GM19035 (cell line): ENCODE measurements at regions not wholly inside any gene's neighbourhood (a gene's known extent, or its start where the extent isn't known, plus 50 kb on each side); places are given as distances from the start of the nearest gene placed in this dataset.

Experiments used
- ATAC-seq: cut with Tn5 transposase; IDR thresholded peaks from one replicate; pipeline ENCODE4 v1.9.1; 2021; ENCODE audit not compliant: unreplicated experiment

DNA sequence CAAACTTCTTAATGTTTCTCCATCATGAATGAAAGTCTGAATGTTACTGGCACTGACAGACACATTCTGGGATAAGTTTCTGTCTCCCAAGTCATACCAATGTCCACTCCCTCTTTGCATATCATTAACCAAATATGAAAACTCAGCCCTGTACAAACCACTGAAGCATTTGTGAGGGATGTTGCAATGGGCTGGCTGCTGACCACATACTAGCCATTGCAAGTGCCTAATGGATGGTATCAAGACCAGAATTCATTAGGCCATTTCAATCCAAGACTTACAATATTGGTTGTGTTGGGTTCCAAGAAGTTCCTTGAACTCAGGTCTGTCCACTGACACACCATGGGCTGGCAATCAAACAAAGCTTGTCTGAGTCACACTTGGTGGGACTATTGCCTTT lies 73.8 kb downstream of the CBLN2 start:
- no peak for ATAC-seq

DNA sequence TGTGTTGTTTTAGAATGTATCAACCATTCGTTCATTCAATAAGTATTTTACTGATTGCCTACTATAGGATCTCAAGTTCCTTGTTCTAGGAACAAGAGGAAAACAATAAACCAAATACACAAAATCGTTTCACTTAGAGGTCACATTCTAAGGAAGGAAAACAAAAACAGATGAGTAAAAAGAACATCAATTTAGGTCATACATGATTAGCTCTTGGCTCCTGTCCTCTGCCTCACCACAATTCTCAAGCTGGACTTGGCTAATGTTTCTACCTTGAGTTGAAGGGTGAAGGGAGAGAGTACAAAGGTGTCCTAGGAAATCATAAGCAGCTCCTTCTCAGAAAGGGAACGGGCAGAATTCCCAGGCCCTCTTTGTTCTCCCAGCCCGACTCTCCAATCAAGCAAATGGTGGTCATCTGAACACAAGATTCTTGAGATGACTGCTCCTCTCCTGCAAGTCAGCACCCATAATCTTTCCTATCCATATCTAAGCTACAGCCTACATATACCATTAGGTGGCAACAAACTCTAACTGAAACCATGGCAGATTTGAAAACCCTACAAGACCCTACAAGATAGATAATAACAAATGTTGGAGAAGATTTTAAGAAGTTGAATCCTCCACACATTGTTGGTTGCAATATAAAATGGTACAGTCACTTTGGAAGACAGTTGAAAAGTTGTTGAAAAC lies 76.0 kb downstream of the CBLN2 start:
- no peak for ATAC-seq

DNA sequence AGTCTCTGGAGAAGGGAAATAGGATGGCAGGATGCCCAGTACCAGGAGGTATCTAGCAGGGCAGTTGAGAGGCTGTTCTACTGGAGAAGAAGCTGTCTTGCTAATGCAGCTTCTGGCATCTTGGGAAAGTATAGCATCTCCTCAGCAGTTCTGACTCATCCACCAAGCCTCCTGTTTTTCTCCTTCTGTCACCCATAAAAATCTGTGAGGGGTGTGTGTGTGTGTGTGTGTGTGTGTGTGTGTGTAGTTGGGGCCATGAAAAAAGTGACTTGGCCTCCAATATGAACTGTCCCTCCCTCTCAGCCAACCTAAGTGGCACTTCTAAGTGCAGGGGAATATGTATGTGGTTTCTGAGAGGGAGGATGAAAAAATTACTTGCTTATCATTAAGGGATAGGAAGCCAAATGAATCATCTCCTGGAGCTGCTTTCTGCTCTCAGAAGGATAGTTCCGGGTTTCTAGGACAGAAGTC lies 83.9 kb downstream of the CBLN2 start:
- ATAC-seq = no peak

DNA sequence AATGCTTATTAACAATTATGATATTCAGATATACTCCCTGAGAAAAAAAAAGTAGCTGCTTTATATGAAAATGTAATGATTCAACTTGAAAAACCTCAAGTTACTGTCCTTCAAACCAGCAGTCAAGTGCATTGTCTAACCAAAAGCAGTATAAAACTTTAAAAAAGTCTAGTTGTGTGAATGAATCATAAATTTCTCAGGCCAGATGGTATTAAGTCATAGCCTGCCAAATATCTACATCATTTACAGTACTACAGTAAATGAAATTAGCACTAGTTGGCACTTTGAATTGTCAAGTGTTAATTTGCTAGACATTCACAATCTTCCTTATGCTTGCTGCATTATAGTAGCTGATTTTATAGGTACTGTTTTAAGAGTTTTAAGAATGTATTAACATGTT lies 85.9 kb downstream of the CBLN2 start:
- no peak for ATAC-seq

DNA sequence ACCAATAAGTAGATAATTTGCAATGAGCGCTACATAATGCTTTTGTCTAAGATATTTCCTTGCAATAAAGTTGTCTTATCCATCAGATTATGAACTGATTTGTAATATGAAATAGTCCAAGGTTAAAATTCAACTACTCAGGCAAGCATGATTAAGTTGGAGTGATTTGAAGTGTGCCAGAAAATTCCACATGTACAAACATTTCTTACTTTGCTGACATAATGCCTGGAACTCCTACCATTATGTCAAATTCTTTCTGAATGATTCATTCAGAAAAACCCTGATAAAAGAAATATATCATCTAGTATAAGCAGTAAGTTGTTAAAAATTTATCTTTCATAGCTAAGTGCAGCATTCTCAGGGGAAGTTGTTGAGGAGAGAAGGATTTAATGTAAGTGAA lies 87.3 kb downstream of the CBLN2 start:
- no peak for ATAC-seq

DNA sequence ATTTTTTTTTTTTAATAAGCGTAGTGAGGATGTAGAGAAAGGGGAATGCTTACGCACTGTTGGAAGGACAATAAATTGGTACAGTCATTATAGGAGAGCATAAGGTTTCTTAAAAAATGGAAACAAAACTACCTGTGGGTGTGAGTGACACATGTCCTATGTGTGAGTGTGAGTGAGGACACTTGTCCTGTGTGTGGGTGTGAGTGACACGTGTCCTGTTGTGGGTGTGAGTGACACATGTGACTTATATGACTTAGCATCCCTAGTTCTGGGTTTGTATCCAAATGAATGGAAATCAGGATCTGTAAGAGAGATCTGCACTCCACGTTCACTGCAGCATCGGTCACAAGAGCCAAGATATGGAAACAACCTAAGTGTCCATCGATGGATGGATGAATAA lies 91.8 kb downstream of the CBLN2 start:
- no peak for ATAC-seq

DNA sequence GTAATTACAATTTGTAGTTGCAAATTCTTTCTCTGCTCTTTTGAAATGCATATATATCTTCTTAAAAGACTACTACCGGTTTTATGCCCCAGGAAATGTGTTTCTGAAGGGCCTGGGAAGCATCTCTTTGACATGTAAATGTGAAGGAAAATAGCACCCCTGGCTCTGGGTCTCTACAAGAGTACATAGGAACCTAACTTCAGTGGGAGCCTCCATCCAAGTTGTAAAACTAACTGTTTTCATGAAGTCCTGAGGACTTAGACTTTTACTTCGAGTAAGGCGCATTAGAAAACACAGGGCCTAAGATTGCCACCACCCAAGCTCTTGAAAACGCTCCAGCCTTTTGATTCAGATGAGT lies 99.4 kb downstream of the CBLN2 start:
- no peak for ATAC-seq

DNA sequence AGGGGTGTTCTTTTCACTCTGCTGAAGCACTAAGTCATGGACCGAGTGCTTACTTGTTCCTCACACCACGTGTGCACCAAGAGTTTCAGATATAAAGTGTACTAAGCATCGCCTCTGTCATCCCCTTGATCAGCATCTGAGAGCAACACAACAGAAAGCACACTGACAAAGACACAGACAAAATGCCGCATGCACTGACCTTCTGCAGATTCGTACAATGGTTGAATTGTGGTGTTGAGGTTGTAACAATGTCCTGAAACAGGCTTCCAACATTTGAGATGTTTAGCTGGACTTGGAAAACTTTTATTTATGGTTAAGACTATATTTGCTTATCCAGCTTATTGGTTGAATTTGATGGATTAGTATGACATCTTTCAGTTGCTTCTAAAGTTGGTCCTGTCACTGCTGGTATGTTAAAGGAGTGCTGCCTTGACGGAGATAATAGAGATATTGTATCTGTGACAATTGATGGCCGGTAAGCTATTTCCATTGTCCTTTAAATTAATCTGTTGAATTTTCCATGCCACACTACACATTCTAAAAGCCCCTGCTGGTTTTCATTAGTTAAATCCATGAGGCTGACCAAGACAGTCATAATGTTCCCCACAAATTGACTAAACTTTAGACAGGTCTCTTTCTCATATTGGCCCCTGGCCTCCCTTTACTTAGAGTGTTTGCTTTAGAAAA lies 99.9 kb downstream of the CBLN2 start:
- no peak for ATAC-seq

DNA sequence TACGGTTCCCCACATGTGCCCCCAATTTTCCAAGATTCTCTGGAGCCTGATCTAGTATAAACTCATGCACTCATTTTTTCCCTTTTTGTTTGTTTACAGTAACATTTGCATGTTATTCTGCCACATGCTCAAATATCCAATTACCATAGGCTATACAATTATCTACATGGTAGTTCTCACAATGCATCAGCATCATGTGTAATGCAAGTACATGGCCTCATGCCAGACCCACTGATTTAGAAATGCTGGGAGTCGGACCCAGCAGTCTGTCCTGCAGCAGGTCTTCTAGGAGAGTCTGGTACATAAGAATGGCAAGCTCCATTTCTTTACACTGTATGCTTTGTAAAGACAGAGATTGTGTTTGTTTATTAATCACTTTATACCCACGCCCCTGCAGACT lies 107.7 kb downstream of the CBLN2 start:
- ATAC-seq = no peak

DNA sequence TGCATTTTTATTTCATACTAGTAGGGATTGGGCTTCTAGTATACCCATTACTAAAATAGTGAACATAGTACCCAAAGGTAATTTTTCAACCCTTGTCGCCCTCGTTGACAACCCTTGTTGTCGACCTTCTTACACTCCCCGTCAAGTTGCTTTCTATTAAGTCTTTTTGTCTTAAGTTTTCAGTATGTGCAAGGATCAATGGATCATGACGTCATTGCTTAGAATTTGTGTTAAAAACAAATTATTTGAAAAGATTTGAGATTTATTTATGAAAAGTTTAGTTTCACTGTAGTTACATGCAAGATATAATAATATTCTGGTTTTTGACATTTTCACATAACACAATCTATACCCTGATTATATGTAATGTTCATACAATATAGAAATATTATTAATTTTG lies 110.4 kb downstream of the CBLN2 start:
- no peak for ATAC-seq

DNA sequence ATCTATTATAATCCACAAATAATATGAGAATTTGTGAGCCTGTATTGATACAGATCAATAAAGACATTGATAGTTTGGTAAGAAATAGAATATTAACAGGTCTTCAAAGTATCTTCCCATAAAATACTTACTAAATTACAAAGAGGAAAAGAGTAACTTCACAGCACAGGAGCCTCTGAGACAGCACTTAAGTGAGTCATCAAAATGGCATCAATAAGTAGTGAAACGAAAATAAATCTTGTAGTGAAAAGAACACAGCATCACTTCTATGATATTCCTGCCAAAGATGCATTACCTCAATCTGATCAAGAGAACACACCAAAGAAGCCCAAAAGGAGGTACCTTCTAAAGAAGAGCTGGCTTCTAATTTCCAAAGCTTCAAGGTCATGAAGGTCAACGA lies 116.4 kb downstream of the CBLN2 start:
- no peak for ATAC-seq

DNA sequence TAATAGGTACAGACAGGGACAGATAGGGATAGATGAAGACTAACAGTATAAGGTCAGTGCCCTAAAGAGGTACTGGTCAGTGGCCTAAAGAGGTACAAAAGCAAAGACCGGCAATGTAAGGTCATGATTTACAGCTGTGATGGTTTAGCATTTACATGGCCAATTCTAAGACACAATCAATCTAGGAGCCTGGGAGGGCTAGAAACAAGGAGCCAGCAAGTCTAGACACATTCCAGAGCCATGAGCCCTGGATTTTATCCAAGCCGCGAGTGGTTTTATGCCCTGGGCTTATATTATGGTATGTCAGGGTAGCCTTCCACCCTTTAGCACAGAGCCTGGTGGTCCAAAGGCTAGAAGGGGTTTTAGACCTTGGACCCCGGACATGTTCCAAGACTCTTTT lies 124.2 kb downstream of the CBLN2 start:
- no peak for ATAC-seq

DNA sequence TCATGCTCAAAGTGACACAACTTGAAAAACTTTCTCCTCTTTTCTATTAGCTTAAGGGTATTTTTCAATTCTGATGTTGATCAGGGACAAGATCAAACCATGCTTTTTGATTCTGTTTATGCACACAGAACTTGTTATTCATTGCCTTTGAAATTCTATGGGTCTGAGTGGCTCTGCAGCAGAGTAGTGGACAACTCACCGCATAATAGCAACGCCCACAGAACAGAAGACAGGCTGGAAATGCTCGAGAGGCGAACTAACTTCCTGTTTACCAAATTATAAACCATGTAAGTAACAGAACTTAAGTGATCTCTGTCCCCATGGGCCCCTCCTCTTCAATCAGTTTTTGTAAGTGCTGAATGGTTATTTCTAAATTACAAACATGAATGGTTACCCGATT lies 131.2 kb downstream of the CBLN2 start:
- no peak for ATAC-seq

DNA sequence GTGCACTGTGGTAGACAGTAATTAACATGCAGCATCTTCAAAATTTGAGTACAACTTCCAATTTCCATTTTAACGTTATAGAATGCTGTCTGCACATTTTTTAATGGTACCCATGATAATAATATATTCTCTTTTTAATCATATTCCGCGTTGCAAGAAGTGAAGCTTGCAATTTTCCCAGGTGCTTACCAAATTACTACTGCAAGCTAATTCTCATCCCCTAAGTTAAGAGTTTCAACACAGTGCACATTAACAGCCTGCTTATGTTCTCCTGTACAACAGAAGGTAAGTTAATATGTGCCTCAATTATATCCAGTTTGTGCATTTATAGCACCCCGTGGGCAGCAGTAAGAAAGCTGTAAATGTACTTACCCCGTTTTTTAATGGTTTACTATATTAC lies 132.9 kb downstream of the CBLN2 start:
- ATAC-seq = no peak

DNA sequence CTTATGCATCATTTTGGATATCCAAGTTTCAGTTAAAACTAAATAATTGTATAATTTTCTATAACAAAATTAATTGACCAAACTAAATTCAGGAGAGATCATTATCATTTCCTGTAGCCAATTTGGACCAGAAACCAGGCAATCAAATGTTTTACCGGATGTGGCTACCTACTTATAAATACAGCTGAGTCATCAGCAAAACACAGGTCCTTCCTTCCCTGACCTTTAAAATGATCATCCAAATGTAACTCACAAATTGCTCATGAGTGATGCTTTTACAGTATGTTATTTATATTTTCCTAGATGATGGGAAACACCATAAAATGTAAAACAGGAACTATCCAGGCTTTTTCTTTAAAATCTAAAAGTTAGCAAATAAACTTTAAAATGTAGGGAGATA lies 133.7 kb downstream of the CBLN2 start:
- ATAC-seq = no peak

DNA sequence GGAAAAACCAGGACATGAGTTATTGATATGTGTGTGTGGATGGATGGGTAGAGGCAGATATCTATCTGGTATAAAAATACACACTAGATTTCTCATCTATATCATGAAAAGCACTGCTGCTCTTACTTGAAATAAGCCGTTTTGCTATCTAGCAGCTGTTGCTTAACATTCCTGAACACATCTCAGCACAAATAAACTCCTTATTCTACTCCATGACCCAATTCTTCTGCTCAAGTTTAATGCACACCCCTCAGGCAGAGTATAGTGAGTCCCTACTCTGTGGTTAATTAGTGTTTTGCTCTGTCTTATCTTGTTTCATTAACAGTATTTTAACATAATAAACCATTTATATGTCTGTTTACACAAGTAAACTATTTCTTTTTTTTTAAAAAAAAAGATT lies 134.2 kb downstream of the CBLN2 start:
- ATAC-seq = no peak

DNA sequence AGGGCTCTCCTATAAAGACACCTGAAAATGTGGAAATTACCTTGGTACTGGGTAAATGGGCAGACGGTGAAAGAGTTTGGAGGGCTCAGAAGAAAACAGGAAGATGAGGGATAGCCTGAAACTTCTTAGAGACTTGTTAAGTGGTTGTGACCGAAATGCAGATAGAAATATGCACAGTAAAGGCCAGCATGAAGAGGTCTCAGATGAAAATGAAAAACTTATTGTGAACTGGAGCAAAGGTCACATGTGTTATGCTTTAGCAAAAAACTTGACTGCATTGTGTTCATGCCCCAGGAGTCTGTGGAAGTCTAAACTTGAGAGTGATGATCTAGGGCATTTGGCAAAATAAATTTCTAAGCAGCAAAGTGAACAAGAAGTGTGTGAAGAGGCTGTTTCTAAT lies 137.1 kb downstream of the CBLN2 start:
- no peak for ATAC-seq

DNA sequence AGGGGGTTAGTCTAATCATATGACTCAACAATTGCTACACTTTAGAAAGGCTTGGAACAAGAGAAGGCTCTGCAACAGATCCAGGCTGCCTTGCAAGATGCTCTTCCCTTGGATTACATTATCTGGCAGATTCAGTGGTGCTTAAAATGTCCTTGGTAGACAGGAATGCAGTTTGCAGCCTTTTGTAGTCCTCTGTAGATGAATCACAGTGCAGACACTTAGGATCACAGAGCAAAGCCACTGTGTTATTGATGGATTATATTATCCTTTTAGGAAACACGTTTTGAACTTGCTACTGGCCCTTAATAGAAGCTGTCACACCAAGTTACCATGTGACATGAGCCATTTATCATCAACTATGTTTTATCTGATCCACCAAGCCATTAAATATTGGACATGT lies 152.2 kb downstream of the CBLN2 start:
- ATAC-seq = no peak

DNA sequence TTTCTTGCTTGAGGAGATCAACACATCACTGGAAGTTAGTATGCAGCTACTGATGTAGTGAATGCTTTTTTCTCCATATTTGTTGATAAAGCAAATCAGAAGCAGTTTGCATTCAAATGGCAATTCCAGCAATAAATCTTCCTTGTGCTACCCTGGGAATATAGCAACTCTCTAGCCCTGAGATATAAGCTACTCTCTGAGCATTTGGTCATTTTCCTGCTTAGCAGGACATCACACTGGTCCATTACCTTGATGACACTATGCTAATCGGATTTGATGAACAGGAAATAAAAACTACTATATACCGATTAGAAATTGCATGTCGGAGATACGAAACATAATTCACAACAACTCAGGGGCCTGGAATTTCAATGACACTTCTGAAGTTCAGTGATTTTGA lies 152.7 kb downstream of the CBLN2 start:
- ATAC-seq = no peak

DNA sequence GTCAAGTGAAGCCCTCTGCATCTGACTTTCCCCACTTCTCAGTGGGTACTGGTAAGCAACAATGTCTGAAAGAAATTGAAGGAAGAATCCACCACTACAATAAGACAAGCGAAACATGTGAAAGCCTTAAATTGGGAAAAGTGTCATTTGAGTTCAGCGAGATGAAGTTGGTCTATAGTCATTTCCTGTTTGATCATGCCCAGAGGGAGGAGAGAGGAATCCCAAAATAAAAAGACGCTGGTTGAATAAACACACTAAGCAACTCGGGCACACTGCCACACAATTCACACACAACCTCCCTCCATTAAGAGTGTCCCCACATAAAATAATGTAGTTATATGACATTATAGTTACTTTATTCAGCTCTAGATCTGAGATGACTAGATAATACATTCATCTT lies 166.1 kb downstream of the CBLN2 start:
- ATAC-seq = no peak

DNA sequence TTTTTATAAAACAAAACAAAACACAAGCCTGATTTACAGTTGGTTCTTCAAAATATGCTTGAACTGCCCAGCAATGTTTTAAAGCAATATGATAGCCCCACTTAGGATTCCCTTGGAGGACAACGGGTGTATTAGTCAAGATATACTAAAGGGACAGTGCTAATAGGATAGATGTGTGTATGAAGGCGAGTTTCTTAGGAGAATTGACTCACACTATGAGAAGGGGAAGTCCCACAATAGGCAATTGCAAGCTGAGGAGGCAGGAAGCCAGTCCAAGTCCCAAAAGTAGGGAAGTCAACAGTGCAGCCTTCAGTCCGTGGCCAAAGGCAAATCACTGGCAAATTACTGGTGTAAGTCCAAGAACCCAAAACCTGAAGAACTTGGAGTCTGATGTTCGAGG lies 167.9 kb downstream of the CBLN2 start:
- ATAC-seq = no peak

DNA sequence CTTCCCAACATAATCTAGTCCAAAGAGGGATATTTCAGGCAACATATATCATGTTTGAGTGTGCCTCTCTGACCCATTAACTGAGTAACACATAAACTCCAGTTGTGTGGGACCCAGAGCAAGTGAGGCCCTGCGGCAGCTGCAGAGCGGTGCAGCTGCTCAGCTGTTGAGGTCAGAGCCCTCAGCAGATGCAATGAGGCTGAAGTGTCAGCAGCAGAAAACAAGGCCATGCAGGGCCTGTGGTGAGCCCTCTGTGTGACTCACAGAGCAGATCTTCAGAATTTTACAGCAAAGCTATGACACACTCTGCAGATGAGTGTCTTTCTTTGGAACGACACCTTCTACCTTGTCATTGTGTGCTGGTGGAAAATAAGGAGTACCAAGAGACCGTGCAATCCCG lies 168.5 kb downstream of the CBLN2 start:
- ATAC-seq = no peak

DNA sequence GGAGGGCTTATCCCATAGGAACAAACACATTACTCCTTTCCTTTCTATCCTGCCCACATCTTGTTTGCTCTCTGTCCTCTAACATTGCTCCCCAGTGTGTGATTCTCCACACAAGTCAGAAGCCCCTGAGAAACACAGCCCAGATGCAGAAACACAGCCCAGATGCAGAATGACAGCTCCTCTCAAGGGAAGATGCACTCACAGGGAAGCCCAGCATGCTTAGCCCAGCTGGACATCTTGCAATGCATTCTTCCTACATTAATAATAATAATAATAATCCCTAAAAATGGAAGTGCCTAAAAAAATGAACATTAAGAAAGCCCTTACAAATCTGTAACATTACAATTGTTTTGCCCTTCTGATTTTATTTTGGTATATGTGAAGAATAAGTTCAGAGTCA lies 172.1 kb downstream of the CBLN2 start:
- ATAC-seq = no peak
